ENCODE measurements at regions not wholly inside any gene's neighbourhood (a gene's known extent, or its start where the extent isn't known, plus 50 kb on each side); places are given as distances from the start of the nearest gene placed in this dataset.

DNA sequence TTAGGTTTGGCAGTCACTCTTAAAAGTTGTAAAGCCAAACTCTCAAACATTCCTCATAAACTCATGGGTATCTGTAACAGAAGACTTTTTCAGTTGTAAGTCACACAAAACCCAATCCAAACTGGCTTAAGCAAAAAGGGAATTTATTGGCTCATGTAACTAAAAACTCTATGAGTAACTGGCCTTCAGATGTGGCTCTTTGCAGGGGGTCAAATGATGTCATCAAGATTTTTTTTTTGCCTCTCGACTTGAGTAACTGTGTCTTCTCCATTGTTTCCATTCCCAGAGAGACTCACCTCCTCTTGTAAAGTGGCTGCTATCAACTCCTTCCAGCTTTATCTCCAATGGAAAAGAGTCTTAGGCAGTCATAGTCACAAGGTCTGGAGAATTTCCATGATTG lies 645.0 kb downstream of the DHX35 start:
- TF ChIP-seq, protein P1, sequence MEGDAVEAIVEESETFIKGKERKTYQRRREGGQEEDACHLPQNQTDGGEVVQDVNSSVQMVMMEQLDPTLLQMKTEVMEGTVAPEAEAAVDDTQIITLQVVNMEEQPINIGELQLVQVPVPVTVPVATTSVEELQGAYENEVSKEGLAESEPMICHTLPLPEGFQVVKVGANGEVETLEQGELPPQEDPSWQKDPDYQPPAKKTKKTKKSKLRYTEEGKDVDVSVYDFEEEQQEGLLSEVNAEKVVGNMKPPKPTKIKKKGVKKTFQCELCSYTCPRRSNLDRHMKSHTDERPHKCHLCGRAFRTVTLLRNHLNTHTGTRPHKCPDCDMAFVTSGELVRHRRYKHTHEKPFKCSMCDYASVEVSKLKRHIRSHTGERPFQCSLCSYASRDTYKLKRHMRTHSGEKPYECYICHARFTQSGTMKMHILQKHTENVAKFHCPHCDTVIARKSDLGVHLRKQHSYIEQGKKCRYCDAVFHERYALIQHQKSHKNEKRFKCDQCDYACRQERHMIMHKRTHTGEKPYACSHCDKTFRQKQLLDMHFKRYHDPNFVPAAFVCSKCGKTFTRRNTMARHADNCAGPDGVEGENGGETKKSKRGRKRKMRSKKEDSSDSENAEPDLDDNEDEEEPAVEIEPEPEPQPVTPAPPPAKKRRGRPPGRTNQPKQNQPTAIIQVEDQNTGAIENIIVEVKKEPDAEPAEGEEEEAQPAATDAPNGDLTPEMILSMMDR (IDR thresholded peaks at IDR 0.05; ENCODE audit: extremely low read depth in 1 of 2, insufficient read depth in 1 of 2, low read depth in 1 of 2, low read length in 2 of 2): no peak
- TF ChIP-seq POLR2AphosphoS5 (IDR thresholded peaks at IDR 0.05; ENCODE audit: insufficient read depth, low read depth, low read length): no peak
- TF ChIP-seq FOS (IDR thresholded peaks at IDR 0.05; ENCODE audit: borderline replicate concordance, insufficient read depth, low read length): no peak
- TF ChIP-seq EZH2 (IDR thresholded peaks at IDR 0.05; ENCODE audit: borderline replicate concordance, low read depth, low read length, severe bottlenecking): no peak
- TF ChIP-seq POLR2A (IDR thresholded peaks at IDR 0.05; ENCODE audit: low read depth, low read length): no peak
- no peak for TF ChIP-seq MYC (IDR thresholded peaks at IDR 0.05; ENCODE audit: low read depth, low read length)
- TF ChIP-seq, protein P2, sequence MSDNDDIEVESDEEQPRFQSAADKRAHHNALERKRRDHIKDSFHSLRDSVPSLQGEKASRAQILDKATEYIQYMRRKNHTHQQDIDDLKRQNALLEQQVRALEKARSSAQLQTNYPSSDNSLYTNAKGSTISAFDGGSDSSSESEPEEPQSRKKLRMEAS (IDR thresholded peaks at IDR 0.05; ENCODE audit: insufficient read depth, insufficient read length): no peak
- no peak for TF ChIP-seq GATA2 (IDR thresholded peaks at IDR 0.05; ENCODE audit: insufficient read depth, insufficient read length, low read depth, low read length)
- no peak for TF ChIP-seq JUN (IDR thresholded peaks at IDR 0.05; ENCODE audit: borderline replicate concordance, insufficient read depth, insufficient read length, low read depth)
